Hematopoietic multipotent progenitor cell (in vitro differentiated cells): ENCODE measurements at regions not wholly inside any gene's neighbourhood (a gene's known extent, or its start where the extent isn't known, plus 50 kb on each side); places are given as distances from the start of the nearest gene placed in this dataset.
"Not testable (repeated sequence)": the region's sequence is repeated elsewhere in the genome, so short reads cannot be mapped to it uniquely, and the experiment has no call there.

Experiments
- DNase-seq, 3 donors: peaks; one replicate each; pipeline ENCODE4 v3.0.0-alpha.2; 2011 to 2015; ENCODE audit warnings: low read depth in 2 of 3, low spot score in 2 of 3

DNA sequence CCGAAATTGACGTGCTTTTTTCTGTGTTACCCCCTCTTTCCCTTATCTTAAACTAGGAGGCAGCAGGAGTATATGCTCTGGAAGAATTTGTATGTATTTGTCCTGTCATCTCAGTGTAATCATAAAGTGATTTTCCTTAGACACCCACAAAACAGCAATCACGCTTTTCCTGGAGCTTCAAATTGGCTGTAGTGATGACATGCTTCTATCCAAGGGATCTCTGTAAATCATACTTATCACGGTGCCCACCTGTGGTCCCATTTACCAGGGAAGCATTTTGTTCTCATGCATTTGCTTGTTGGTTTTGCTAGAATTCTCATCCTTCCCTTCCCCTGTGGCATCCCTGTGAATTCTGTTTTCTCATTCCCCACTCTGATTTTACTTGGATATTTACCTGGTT, 220.8 kb upstream of the THUMPD2 start:
- no peak for DNase-seq

GRCh38 chr2:39998617-39999016, 219.6 kb upstream of the THUMPD2 start:
- DNase-seq = no peak

GRCh38 chr2:39996653-39997080, 217.6 kb upstream of the THUMPD2 start:
- no peak for DNase-seq

GRCh38 chr2:39995005-39995737, 216.1 kb upstream of the THUMPD2 start:
- no peak for DNase-seq

DNA sequence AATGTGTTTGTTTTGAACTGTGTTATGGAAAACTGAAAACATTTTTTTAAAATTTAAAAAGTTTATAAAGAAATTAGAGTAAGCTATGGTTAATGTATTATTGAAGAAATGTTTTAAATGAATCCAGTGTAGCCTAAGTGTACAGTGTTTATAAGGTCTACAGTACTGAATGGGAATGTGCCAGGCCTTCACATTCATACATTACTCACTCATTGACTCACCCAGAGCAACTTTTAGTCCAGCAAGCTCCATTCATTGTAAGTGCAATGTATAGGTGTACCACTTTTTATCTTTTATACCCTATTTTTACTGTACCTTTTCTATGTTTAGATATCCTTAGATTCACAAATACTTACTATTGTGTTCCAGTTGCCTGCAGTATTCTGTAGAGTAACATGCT, 215.1 kb upstream of the THUMPD2 start:
- DNase-seq = no peak

GRCh38 chr2:39991298-39991697, 212.2 kb upstream of the THUMPD2 start:
- no peak for DNase-seq

GRCh38 chr2:39990335-39990900, 211.4 kb upstream of the THUMPD2 start:
- no peak for DNase-seq

DNA sequence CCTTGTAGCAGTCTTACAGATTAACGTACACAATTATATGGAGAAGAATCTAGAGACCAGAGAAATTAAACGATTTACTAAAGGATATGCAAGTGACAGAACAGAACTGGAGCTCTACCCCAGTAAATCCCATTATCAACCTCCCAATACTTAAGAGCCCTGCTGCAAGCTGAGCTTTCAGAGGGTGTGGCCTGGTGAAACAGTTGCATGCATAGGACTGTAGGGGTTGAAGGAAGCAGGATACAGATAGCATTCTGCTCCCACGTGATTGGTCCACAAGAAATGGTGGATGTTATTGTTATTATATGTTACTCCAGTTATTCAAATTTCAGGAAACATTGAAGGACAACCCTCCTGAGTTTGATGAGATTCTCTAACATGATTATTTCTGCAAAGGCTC, 210.8 kb upstream of the THUMPD2 start:
- DNase-seq = no peak

DNA sequence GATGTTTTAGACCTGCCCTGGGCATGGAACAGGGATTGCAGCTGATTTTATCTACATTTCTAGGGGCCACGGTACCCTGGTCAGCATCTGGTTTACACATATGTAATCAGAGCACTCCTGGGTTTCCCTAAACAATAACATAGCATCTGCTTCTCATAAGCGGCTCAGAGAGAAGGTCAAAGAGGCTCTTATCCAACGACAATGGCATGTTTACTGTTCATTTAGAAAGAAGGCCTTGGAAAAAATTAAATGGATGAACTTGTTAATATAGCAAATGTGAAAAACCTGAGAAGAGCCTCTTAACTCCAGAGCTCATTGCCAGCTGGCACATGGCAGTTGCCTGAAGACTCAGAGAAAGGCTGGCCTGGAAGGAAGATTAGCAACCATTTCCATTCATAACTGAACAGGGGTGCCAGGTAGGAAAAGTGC, 202.8 kb upstream of the THUMPD2 start:
- no peak for DNase-seq

GRCh38 chr2:39975476-39976020, 196.5 kb upstream of the THUMPD2 start:
- no peak for DNase-seq

GRCh38 chr2:39968037-39968436, 189.0 kb upstream of the THUMPD2 start:
- no peak for DNase-seq

DNA sequence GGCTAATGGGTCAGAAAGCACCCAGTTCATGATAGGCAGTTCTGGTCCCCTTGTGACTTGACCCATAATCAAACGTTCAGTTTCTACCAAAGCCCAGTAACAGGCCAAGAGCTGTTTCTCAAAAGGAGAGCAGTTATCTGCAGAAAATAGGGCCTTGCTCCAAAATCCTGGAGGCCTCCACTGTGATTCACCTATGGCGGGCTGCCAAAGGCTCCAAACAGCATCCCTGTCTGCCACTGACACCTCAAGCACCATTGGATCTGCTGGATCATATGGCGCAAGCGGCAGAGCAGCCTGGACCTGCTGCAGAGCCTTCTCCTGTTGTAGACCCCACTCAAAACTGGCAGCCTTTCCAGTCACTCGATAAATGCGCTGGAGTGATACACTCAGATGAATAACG, 181.6 kb upstream of the THUMPD2 start:
- not testable (repeated sequence) for DNase-seq

GRCh38 chr2:39954346-39954745, 175.3 kb upstream of the THUMPD2 start:
- DNase-seq = no peak

DNA sequence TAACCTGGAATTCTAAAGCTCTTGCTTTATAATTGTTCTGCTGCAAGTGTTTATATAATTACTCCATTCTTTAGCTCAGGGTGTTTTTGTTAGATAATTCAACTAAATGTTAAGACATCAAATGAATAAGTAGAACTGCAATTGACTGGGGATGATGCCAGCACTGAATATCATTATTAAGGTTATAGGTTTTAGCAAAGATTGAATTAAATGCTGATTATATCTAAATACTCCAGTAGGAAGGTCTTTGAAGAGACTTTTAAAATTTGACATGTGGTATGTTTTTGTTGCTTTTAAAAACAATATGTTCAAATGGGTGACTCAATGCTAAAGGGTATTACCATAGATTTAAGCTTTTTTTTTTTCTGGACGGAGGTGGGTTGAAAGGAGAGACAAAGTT, 170.1 kb upstream of the THUMPD2 start:
- no peak for DNase-seq

DNA sequence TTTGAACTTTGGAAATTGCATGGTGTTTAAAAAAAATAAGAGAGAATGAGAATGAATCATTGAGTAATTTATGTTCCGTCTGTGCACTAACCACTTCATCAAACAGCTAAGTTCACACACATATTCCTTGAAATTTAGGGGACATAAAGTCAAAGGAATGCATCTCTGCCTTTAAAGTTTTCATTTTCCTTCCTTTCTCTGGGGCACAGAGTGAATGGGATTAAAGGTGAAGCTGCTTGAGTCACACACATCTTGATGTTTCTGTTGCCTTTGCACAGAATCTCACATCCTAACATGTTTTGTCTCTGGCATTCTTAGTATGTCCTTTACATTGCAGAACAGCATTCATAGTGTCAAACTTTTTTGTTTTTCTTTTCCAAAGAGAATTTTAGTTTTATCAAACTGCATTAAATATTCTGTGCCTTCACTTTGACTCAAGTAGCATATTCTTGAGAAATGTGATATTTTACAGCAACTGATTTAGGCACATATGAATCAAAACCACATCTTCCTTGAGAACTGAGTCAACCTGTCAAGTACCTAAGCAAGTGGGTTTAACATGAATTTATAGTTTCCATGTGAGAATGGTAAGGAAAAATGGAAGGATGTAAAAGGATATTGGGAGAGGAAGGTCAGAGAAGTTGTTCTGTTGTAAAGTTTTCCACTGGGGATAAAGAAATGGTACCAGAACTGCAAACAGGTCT, 169.1 kb upstream of the THUMPD2 start:
- DNase-seq = no peak

GRCh38 chr2:39947294-39948015, 168.4 kb upstream of the THUMPD2 start:
- no peak for DNase-seq

- DNase-seq = no peak
Measured at GRCh38 chr2:39942950-39943349, 163.9 kb upstream of the THUMPD2 start.

DNA sequence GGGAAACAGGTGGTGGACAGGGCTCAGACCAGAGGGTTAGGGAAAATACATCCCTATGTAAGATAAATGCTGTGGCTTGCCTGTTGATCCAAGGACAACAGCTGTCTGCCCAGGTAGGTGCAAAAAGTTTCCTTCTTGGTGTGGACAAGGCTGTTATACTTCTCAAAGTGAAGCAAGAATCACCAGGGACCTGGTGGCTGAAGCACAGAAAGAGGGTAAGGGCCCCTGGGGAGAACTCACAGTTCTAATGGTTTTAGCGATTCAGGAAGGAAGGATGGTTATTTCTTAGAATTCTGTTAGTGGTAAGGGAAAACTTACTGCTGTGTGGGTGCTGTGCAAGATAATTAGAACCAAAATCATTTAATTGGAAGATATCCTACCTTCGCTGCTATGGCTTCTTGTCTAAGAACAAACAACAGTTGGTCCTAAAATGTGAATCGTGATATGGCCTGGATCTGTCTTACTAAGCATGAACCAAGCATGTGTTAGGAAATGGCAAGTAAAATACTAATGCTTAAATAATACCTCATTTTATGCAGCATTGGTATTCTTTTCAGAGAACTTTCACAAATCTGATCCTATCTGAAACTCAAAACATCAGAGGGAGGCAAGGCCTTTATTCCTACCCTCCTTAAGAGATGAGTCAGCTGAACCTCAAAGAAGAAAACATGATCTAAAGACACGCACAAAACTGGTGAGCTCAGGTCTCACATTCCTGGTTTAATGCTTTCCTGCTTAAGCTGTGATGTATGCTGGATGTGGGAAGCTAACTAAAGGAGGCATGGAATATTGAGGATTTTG, 159.2 kb upstream of the THUMPD2 start:
- no peak for DNase-seq

DNA sequence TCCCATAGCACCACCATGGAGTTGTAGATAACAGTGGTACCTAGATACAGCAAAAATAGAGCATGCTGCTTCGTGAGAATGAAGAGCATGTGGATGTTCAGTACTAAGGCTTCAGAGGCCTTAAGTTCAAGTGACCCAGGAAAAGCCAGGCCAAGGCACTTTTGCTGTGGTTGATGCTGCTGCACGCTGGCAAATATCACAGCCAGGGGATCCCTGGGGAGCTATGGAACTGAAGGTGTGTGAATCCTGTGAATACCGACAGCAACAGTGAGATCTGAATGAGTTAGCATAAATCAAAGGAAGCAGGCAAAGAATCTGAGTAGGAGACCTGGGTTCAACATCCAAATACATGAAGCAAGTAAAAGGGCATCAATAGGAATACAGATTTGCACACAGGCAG, 158.6 kb upstream of the THUMPD2 start:
- no peak for DNase-seq

DNA sequence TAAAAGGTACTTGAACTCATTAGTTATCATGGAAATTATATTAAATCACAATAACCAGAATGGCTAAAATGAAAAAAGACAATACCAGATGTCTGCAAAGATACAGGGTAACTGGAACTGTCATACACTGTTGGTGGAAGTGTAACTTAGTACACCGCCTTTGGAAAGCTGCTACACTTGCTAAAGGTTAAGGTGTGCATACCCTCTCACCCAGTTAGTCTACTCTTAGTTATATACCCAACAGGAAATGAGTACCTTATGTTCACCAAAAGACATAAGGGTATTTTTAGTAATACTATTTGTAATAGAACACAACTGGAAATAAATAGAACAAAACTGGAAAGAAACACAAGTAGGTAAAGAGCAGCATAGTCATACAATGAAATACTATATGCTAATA, 155.8 kb upstream of the THUMPD2 start:
- DNase-seq = no peak
